ENCODE measurements at regions not wholly inside any gene's neighbourhood (a gene's known extent, or its start where the extent isn't known, plus 50 kb on each side); places are given as distances from the start of the nearest gene placed in this dataset.

- Mint-ChIP-seq H3K36me3 (ENCODE audit: unreplicated experiment) (peaks cover 1% of the 10 kb centered on the region), H3K9me3 (ENCODE audit: unreplicated experiment) (no peaks in the 10 kb centered on the region), H3K4me3 (ENCODE audit: unreplicated experiment) (no peak overlapping the region), H3K4me1 (ENCODE audit: unreplicated experiment) (peaks cover 30% of the 10 kb centered on the region), H3K27ac (ENCODE audit: unreplicated experiment) (no peak overlapping the region), H3K27me3 (ENCODE audit: unreplicated experiment) (no peaks in the 10 kb centered on the region)
- no peak for DNase-seq (ENCODE audit: extremely low spot score, unreplicated experiment)
- no peak for TF ChIP-seq CTCF (IDR thresholded peaks at IDR 0.05)
Observed at GRCh38 chr3:159877924-159878323, 110.7 kb upstream of the IL12A start.

- Mint-ChIP-seq H3K9me3 (ENCODE audit: unreplicated experiment) (no peaks in the 10 kb centered on the region), H3K4me3 (ENCODE audit: unreplicated experiment) (no peak overlapping the region), H3K4me1 (ENCODE audit: unreplicated experiment) (peaks cover 32% of the 10 kb centered on the region), H3K27ac (ENCODE audit: unreplicated experiment) (no peak overlapping the region), H3K27me3 (ENCODE audit: unreplicated experiment) (no peaks in the 10 kb centered on the region), H3K36me3 (ENCODE audit: unreplicated experiment) (peaks cover 1% of the 10 kb centered on the region)
- no peak for TF ChIP-seq CTCF (IDR thresholded peaks at IDR 0.05)
- no peak for DNase-seq (ENCODE audit: extremely low spot score, unreplicated experiment)
Observed at GRCh38 chr3:159879146-159879545, 109.5 kb upstream of the IL12A start.

- Mint-ChIP-seq H3K27ac (ENCODE audit: unreplicated experiment) (peak overlapping the region; percentile 6), H3K4me3 (ENCODE audit: unreplicated experiment) (no peak overlapping the region), H3K27me3 (ENCODE audit: unreplicated experiment) (no peaks in the 10 kb centered on the region), H3K36me3 (ENCODE audit: unreplicated experiment) (peaks cover 1% of the 10 kb centered on the region), H3K4me1 (ENCODE audit: unreplicated experiment) (peaks cover 29% of the 10 kb centered on the region), H3K9me3 (ENCODE audit: unreplicated experiment) (no peaks in the 10 kb centered on the region)
- DNase-seq (ENCODE audit: extremely low spot score, unreplicated experiment): no peak
- no peak for TF ChIP-seq CTCF (IDR thresholded peaks at IDR 0.05)
Observed at GRCh38 chr3:159879598-159879997, 109.0 kb upstream of the IL12A start.

- no peaks in the 10 kb centered on the region for H3K27me3 Mint-ChIP-seq (ENCODE audit: unreplicated experiment)
- no peak overlapping the region for H3K4me3 Mint-ChIP-seq (ENCODE audit: unreplicated experiment)
- no peaks in the 10 kb centered on the region for H3K9me3 Mint-ChIP-seq (ENCODE audit: unreplicated experiment)
- H3K27ac Mint-ChIP-seq (ENCODE audit: unreplicated experiment): no peak overlapping the region
- H3K36me3 Mint-ChIP-seq (ENCODE audit: unreplicated experiment): peaks cover 1% of the 10 kb centered on the region
- no peak for TF ChIP-seq CTCF (IDR thresholded peaks at IDR 0.05)
- peaks cover 29% of the 10 kb centered on the region for H3K4me1 Mint-ChIP-seq (ENCODE audit: unreplicated experiment)
- no peak for DNase-seq (ENCODE audit: extremely low spot score, unreplicated experiment)
Observed at GRCh38 chr3:159881208-159881607, 107.4 kb upstream of the IL12A start.

- H3K36me3 Mint-ChIP-seq (ENCODE audit: unreplicated experiment): peaks cover 1% of the 10 kb centered on the region
Observed at GRCh38 chr3:159881828-159882309, 106.8 kb upstream of the IL12A start.

More at GRCh38 chr3:159881828-159882309, 106.8 kb upstream of the IL12A start:
- TF ChIP-seq CTCF (IDR thresholded peaks at IDR 0.05): no peak
- H3K4me1 Mint-ChIP-seq (ENCODE audit: unreplicated experiment): peaks cover 29% of the 10 kb centered on the region
- H3K9me3 Mint-ChIP-seq (ENCODE audit: unreplicated experiment): no peaks in the 10 kb centered on the region
- H3K27me3 Mint-ChIP-seq (ENCODE audit: unreplicated experiment): no peaks in the 10 kb centered on the region
- no peak overlapping the region for H3K4me3 Mint-ChIP-seq (ENCODE audit: unreplicated experiment)
- DNase-seq (ENCODE audit: extremely low spot score, unreplicated experiment): no peak
- peak overlapping the region; percentile 73 for H3K27ac Mint-ChIP-seq (ENCODE audit: unreplicated experiment)
